ENCODE measurements at regions not wholly inside any gene's neighbourhood (a gene's known extent, or its start where the extent isn't known, plus 50 kb on each side); places are given as distances from the start of the nearest gene placed in this dataset.

DNA sequence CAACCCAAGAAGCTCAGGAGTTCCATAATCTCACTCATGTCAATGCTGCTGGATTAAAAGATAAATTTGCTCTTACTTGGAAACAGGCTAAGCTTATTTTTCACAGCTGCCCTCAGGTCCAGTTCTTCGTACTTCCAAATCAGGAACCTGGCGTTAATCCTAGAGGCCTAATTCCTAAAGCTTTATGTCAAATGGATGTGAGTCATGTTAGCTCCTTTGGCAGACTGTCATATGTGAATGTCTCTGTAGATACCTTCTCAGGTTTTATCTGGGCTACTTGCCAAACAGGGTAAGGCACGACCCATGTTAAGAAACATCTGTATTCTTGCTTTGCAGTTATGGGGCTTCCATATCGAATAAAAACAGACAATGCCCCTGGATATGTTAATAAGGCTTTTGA, 504.6 kb downstream of the ALG10 start:
- Histone ChIP-seq H3K27me3 (ENCODE audit: low read depth) (no peaks in the 10 kb centered on the region), H3K4me3 (no peak overlapping the region), H3K9me3 (peaks cover 6% of the 10 kb centered on the region), H3K4me1 (no peaks in the 10 kb centered on the region), H3K36me3 (no peaks in the 10 kb centered on the region), H3K27ac (no peak overlapping the region)
- ATAC-seq (no peak), DNase-seq (no peak)
- TF ChIP-seq, protein P1, sequence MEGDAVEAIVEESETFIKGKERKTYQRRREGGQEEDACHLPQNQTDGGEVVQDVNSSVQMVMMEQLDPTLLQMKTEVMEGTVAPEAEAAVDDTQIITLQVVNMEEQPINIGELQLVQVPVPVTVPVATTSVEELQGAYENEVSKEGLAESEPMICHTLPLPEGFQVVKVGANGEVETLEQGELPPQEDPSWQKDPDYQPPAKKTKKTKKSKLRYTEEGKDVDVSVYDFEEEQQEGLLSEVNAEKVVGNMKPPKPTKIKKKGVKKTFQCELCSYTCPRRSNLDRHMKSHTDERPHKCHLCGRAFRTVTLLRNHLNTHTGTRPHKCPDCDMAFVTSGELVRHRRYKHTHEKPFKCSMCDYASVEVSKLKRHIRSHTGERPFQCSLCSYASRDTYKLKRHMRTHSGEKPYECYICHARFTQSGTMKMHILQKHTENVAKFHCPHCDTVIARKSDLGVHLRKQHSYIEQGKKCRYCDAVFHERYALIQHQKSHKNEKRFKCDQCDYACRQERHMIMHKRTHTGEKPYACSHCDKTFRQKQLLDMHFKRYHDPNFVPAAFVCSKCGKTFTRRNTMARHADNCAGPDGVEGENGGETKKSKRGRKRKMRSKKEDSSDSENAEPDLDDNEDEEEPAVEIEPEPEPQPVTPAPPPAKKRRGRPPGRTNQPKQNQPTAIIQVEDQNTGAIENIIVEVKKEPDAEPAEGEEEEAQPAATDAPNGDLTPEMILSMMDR (IDR thresholded peaks at IDR 0.05), result no peak
- intact Hi-C loops (cut with DNase I), result no loop called here

DNA sequence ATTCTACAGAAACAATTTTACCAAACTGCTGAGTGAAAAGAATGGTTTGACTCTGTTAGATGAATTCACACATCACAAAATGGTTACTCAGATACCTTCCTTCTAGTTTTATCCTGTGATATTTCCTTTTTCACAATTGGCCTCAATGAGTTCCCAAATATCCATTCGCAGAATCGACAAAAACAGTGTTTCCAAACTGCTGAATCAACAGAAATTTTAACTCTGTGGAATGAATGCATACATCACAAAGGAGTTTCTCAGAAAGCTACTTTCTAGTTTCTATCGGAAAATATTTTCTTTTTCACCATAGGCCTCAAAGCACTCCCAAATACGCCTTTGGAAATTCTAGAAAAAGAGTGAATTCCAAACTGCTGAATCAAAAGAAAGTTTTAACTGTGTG, 525.0 kb downstream of the ALG10 start:
- Histone ChIP-seq H3K27me3 (ENCODE audit: low read depth) (no peaks in the 10 kb centered on the region), H3K4me3 (no peak overlapping the region), H3K27ac (no peak overlapping the region), H3K36me3 (no peaks in the 10 kb centered on the region), H3K4me1 (no peaks in the 10 kb centered on the region), H3K9me3 (peaks cover 95% of the 10 kb centered on the region)
- intact Hi-C loops (cut with DNase I), result no loop called here
- ATAC-seq (no peak), DNase-seq (no peak)
- TF ChIP-seq, protein P1 (IDR thresholded peaks at IDR 0.05), result no peak

DNA sequence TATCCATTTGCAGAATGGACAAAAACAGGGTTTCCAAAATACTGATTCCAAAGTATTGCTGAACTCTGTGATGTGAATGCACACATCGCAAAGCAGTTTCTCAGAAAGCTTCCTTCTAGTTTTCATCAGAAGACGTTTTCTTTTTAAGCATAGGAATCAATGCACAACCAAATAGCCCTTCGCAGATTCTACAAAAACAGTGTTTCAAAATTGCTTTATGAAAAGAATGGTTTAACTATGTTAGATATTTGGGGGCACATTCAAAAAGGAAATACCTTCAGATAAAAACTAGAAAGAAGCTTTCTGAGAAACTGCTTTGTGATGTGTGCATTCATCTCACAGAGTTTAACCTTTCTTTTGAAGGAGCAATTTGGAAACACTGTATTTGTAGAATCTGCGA, 569.7 kb downstream of the ALG10 start:
- Histone ChIP-seq H3K9me3 (peaks cover 98% of the 10 kb centered on the region), H3K4me1 (no peaks in the 10 kb centered on the region), H3K36me3 (no peaks in the 10 kb centered on the region), H3K4me3 (no peak overlapping the region), H3K27ac (no peak overlapping the region), H3K27me3 (ENCODE audit: low read depth) (no peaks in the 10 kb centered on the region)
- TF ChIP-seq, protein P1 (IDR thresholded peaks at IDR 0.05), result no peak
- DNase-seq, result no peak
- intact Hi-C loops (cut with DNase I), result no loop called here
- ATAC-seq, result no peak

DNA sequence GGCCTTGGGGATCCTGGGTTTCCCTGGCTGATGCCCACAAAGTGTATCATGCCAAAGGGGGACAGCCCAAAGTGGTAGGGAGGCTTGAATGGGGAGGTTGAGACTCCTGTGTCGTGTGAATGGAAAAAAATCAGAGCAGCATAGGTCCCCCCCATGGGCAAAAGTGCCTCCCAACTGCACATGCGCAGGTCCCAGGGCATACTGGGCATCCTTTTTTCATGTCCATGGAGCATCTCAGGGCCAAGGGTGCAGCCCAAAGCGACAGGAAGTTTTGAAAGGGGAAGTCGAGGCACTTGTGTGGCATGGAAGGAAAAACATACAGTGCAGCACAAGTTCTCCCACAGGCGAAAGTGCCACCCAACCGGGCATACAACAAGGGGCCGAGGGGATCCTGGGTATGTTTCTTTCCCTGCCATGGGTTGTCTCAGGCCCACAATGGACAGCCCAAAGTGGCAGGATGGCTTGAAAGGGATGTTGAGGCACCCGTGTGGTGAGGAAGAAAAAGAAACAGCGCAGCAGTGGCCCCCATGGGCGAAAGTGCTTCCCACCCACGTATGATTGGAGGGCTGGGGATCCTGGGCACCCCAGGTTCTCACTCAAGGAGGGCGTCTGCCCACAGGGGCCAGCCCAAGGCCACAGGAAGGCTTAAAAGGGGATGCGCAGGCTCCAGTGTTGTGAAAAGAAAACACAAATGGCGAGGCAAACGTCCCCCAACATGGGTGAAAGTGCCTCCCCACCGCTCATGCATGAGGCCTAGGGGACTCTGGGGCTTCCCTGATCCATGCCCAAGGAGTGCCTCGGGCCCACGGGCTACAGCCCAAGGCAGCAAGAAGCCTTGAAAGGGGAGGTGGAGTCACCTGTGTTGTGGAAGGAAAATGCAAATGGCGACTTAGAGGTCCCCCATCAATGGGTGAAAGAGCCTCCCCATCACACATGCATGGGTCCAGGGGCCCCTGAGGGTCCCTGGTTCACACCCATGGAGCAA, 573.7 kb downstream of the ALG10 start:
- Histone ChIP-seq H3K4me3 (no peak overlapping the region), H3K27me3 (ENCODE audit: low read depth) (no peaks in the 10 kb centered on the region), H3K4me1 (no peaks in the 10 kb centered on the region), H3K36me3 (no peaks in the 10 kb centered on the region), H3K27ac (no peak overlapping the region), H3K9me3 (peaks cover 68% of the 10 kb centered on the region)
- intact Hi-C loops (cut with DNase I), result no loop called here
- TF ChIP-seq, protein P1 (IDR thresholded peaks at IDR 0.05), result no peak
- DNase-seq (peak; percentile 18), ATAC-seq (no peak)

DNA sequence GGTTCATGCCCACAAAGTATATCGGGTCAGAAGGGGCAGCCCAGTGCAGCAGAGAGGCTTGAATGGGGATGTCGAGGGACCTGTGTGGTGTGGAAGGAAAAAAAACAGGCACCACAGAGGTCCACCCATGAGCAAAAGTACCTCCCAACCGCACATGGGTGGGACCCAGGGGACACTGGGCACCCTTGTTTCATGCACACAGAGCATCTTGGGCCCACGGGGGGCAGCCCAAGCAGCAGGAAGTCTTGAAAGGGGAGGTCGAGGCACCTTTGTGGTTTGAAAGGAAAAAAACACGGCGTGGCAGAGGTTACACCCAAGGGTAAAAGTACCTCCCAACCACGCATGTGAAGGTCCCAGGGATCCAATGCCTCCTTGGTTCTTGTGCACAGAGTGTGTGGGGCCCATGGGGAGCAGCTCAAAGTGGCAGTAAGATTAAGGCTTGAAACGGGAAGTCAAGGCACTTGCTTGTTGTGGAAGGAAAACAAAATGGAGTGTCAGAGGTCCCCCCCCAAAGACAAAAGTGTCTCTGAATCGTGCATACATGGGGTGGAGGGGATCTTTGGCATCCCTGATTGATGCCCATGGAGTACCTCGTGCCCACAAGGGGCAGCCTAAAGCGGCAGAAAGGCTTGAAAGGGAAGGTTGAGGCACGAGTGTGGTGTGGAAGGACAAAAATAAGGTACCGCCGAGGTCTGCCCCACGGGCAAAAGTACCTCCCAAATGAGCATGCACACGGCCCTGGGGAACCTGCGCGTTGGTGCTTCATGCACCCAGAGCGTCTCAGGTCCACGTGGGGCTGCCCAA, 575.5 kb downstream of the ALG10 start:
- no peaks in the 10 kb centered on the region for H3K4me1 ChIP-seq
- no peaks in the 10 kb centered on the region for H3K36me3 ChIP-seq
- no peak overlapping the region for H3K27ac ChIP-seq
- DNase-seq (peak; percentile 11), ATAC-seq (no peak)
- peaks cover 61% of the 10 kb centered on the region for H3K9me3 ChIP-seq
- TF ChIP-seq, protein P1 (IDR thresholded peaks at IDR 0.05), result no peak
- H3K27me3 ChIP-seq (ENCODE audit: low read depth), result no peaks in the 10 kb centered on the region
- no peak overlapping the region for H3K4me3 ChIP-seq
- intact Hi-C loops (cut with DNase I), result no loop called here
